ENCODE measurements at regions not wholly inside any gene's neighbourhood (a gene's known extent, or its start where the extent isn't known, plus 50 kb on each side); places are given as distances from the start of the nearest gene placed in this dataset.

- DNase-seq = no peak
Observed at GRCh38 chr7:88700725-88701124, 58.8 kb upstream of the ZNF804B start.

GRCh38 chr7:88694207-88694606 lies 65.3 kb upstream of the ZNF804B start:
- no peak for DNase-seq

GRCh38 chr7:88693131-88693530 lies 66.4 kb upstream of the ZNF804B start:
- no peak for DNase-seq

GRCh38 chr7:88692493-88692892 lies 67.0 kb upstream of the ZNF804B start:
- DNase-seq = no peak

- no peak for DNase-seq
Observed at GRCh38 chr7:88689821-88690220, 69.7 kb upstream of the ZNF804B start.

- no peak for DNase-seq
Observed at GRCh38 chr7:88688222-88688621, 71.3 kb upstream of the ZNF804B start.

GRCh38 chr7:88686468-88687229 lies 72.9 kb upstream of the ZNF804B start:
- no peak for DNase-seq

- no peak for DNase-seq
Observed at GRCh38 chr7:88681682-88682081, 77.8 kb upstream of the ZNF804B start.

- DNase-seq = no peak
Observed at GRCh38 chr7:88670536-88670935, 89.0 kb upstream of the ZNF804B start.

- no peak for DNase-seq
Observed at GRCh38 chr7:88669913-88670312, 89.6 kb upstream of the ZNF804B start.

- DNase-seq = no peak
Observed at GRCh38 chr7:88668591-88668990, 90.9 kb upstream of the ZNF804B start.

GRCh38 chr7:88666626-88667025 lies 92.9 kb upstream of the ZNF804B start:
- DNase-seq = no peak

- no peak for DNase-seq
Observed at GRCh38 chr7:88665892-88666514, 93.5 kb upstream of the ZNF804B start.

- no peak for DNase-seq
Observed at GRCh38 chr7:88664630-88665233, 94.8 kb upstream of the ZNF804B start.

GRCh38 chr7:88661921-88662320 lies 97.6 kb upstream of the ZNF804B start:
- DNase-seq = no peak

- no peak for DNase-seq
Observed at GRCh38 chr7:88647825-88648224, 111.7 kb upstream of the ZNF804B start.

GRCh38 chr7:88638583-88638982 lies 120.9 kb upstream of the ZNF804B start:
- DNase-seq = no peak

- no peak for DNase-seq
Observed at GRCh38 chr7:88637795-88638194, 121.7 kb upstream of the ZNF804B start.

GRCh38 chr7:88635149-88635548 lies 124.4 kb upstream of the ZNF804B start:
- no peak for DNase-seq

GRCh38 chr7:88629559-88629958 lies 129.9 kb upstream of the ZNF804B start:
- no peak for DNase-seq

GRCh38 chr7:88628363-88629085 lies 131.0 kb upstream of the ZNF804B start:
- DNase-seq = no peak

- no peak for DNase-seq
Observed at GRCh38 chr7:88617185-88617584, 142.3 kb upstream of the ZNF804B start.

GRCh38 chr7:88615336-88615735 lies 144.2 kb upstream of the ZNF804B start:
- no peak for DNase-seq

GRCh38 chr7:88614736-88615135 lies 144.8 kb upstream of the ZNF804B start:
- DNase-seq = no peak

Data from HCEC 1CT (cell line).